HCT116 (cell line): ENCODE measurements at regions not wholly inside any gene's neighbourhood (a gene's known extent, or its start where the extent isn't known, plus 50 kb on each side); places are given as distances from the start of the nearest gene placed in this dataset.

ENCODE experiments used
- CEBPB ChIP-seq: IDR thresholded peaks from 2 replicates; pipeline ENCODE4 v1.6.1; 2012; ENCODE audit warnings: low read depth
- POLR2A ChIP-seq: IDR thresholded peaks from 2 replicates; pipeline ENCODE4 v1.7.0; 2011; ENCODE audit warnings: borderline replicate concordance; ENCODE audit not compliant: insufficient read depth, insufficient read length; ENCODE audit errors: extremely low read depth
- POLR2AphosphoS5 ChIP-seq: IDR thresholded peaks from 2 replicates; pipeline ENCODE4 v1.6.1; 2011; ENCODE audit warnings: mild to moderate bottlenecking, low read depth, low read length, moderate library complexity
- SIN3A ChIP-seq: IDR thresholded peaks from 2 replicates; pipeline ENCODE4 v1.6.1; 2012; ENCODE audit warnings: low read depth
- TCF7L2 ChIP-seq: IDR thresholded peaks from 2 replicates; pipeline ENCODE4 v1.7.0; 2011; ENCODE audit warnings: borderline replicate concordance, inconsistent platforms; ENCODE audit not compliant: insufficient read depth, insufficient read length; ENCODE audit errors: extremely low read depth
- ZFX ChIP-seq: fragments of 450-650 bp; IDR thresholded peaks from 2 replicates; pipeline ENCODE4 v1.6.1; 2017
- TF ChIP-seq, protein P1 (sequence below), 3 experiments: fragments of 200-600 bp in 1 of 3; sonication (generic) in 1 of 3; IDR thresholded peaks in 2 of 3; conservative IDR thresholded peaks in 1 of 3; 2 replicates each; pipeline ENCODE4 v1.5.1; 2012 to 2017; ENCODE audit warnings: low read depth in 2 of 3, low read length in 2 of 3, antibody characterized with exemption in 1 of 3, borderline replicate concordance in 1 of 3, control low read depth in 1 of 3, mild to moderate bottlenecking in 1 of 3, mixed read lengths in 1 of 3, mixed run types in 1 of 3, moderate library complexity in 1 of 3; ENCODE audit not compliant: insufficient read depth in 1 of 3

DNA sequence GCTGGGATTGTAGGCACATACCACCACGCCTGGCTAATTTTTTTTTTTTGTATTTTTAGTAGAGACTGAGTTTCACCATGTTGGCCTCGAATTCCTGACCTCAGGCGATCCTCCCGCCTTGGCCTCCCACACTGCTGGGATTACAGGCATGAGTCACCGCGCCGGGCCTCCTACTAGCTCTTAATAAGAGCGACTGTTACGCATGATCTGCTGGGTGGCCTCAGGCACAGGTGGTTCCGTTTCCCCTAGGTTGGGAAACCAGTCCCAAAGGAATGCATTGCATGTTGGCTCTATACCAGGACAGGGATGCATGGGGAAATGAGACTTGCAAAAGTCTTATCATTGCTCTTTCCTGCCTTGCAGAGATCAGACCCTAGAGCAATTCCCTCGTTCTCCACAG, 184.7 kb upstream of the PPP1R26 start:
- no peak for TF ChIP-seq POLR2AphosphoS5
- TF ChIP-seq POLR2A = no peak
- TF ChIP-seq, protein P1, sequence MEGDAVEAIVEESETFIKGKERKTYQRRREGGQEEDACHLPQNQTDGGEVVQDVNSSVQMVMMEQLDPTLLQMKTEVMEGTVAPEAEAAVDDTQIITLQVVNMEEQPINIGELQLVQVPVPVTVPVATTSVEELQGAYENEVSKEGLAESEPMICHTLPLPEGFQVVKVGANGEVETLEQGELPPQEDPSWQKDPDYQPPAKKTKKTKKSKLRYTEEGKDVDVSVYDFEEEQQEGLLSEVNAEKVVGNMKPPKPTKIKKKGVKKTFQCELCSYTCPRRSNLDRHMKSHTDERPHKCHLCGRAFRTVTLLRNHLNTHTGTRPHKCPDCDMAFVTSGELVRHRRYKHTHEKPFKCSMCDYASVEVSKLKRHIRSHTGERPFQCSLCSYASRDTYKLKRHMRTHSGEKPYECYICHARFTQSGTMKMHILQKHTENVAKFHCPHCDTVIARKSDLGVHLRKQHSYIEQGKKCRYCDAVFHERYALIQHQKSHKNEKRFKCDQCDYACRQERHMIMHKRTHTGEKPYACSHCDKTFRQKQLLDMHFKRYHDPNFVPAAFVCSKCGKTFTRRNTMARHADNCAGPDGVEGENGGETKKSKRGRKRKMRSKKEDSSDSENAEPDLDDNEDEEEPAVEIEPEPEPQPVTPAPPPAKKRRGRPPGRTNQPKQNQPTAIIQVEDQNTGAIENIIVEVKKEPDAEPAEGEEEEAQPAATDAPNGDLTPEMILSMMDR (IDR thresholded peaks at IDR 0.05 in 2 of 3, conservative IDR thresholded peaks at IDR 0.05 in 1 of 3; ENCODE audit: borderline replicate concordance in 1 of 3, insufficient read depth in 1 of 3, low read depth in 2 of 3, low read length in 2 of 3) = no peak
- TF ChIP-seq CEBPB = no peak
- no peak for TF ChIP-seq TCF7L2
- no peak for TF ChIP-seq ZFX
- no peak for TF ChIP-seq SIN3A
